Caco-2 (cell line): ENCODE measurements at regions not wholly inside any gene's neighbourhood (a gene's known extent, or its start where the extent isn't known, plus 50 kb on each side); places are given as distances from the start of the nearest gene placed in this dataset.
A peak's percentile ranks its signal among the peaks of the same experiment; 100 is the strongest.

Experiments
- BruUV-seq: library from RNA; stranded (reverse); fragments of 400-500 nt; replicated peaks from 2 replicates; lab custom pipeline; 2021; lab: Mats Ljungman, UMichigan
- CTCF ChIA-PET: fragments of 300-600 bp; sonication (Branson Sonifier 250); formaldehyde crosslinking; loops from one replicate; lab custom pipeline; 2022; ENCODE audit warnings: antibody characterized with exemption; lab: Charles Lee
- POLR2A ChIA-PET: fragments of 300-600 bp; sonication (Branson Sonifier 250); formaldehyde crosslinking; loops from one replicate; lab custom pipeline; 2022; ENCODE audit warnings: antibody characterized with exemption; lab: Charles Lee
- DNase-seq, 2 experiments: peaks; one replicate each; pipeline versions ENCODE4 v3.0.0 to v3.0.0-alpha.2; 2020 to 2022
- H3K27me3 ChIP-seq: replicated peaks from 2 replicates; pipeline ENCODE4 v1.6.0; 2011; ENCODE audit warnings: low read length; ENCODE audit not compliant: control insufficient read depth, insufficient read depth
- H3K36me3 ChIP-seq: 2 replicates; pipeline ENCODE4 v1.5.1; 2011; ENCODE audit warnings: low read length; ENCODE audit not compliant: control insufficient read depth, insufficient read depth
- H3K4me1 ChIP-seq: fragments of 250-450 bp; sonication (Bioruptor Pico); 2 replicates; pipeline ENCODE4 v1.5.1; 2020; ENCODE audit warnings: mild to moderate bottlenecking
- H3K4me3 ChIP-seq: 2 replicates; pipeline ENCODE4 v1.5.1; 2011; ENCODE audit warnings: low read depth, mild to moderate bottlenecking, control low read depth, low read length
- H3K9me3 ChIP-seq: fragments of 250-450 bp; sonication (Bioruptor Pico); 2 replicates; pipeline ENCODE4 v1.5.1; 2020; ENCODE audit warnings: mild to moderate bottlenecking, moderate library complexity
- H3K27ac Mint-ChIP-seq: one replicate; pipeline ENCODE4 v1.8.0; 2022; ENCODE audit warnings: mixed read lengths; ENCODE audit not compliant: unreplicated experiment
- H3K27me3 Mint-ChIP-seq: one replicate; pipeline ENCODE4 v1.8.0; 2022; ENCODE audit warnings: mixed read lengths; ENCODE audit not compliant: insufficient read depth, unreplicated experiment
- H3K36me3 Mint-ChIP-seq: one replicate; pipeline ENCODE4 v1.8.0; 2022; ENCODE audit warnings: mild to moderate bottlenecking, mixed read lengths; ENCODE audit not compliant: insufficient read depth, unreplicated experiment
- H3K4me1 Mint-ChIP-seq: one replicate; pipeline ENCODE4 v1.8.0; 2022; ENCODE audit warnings: low read depth, mixed read lengths; ENCODE audit not compliant: unreplicated experiment
- H3K4me3 Mint-ChIP-seq: one replicate; pipeline ENCODE4 v1.8.0; 2022; ENCODE audit warnings: mild to moderate bottlenecking, moderate library complexity, mixed read lengths; ENCODE audit not compliant: unreplicated experiment
- H3K9me3 Mint-ChIP-seq: one replicate; pipeline ENCODE4 v1.8.0; 2022; ENCODE audit warnings: mixed read lengths; ENCODE audit not compliant: unreplicated experiment
- intact Hi-C: fragments of 100-400 bp; cut with micrococcal nuclease; formaldehyde crosslinking; loops from one replicate; pipeline ENCODE4 v1.10.0; 2022; ENCODE audit not compliant: unreplicated experiment
- TF ChIP-seq, protein P1 (sequence below), 2 experiments: fragments of 200-600 bp in 1 of 2; IDR thresholded peaks; 1 replicate in 1 of 2; 2 replicates in 1 of 2; pipeline versions ENCODE4 v1.5.1 to v1.8.0; 2011 to 2022; ENCODE audit warnings: antibody characterized with exemption in 1 of 2, control low read depth in 1 of 2, inconsistent platforms in 1 of 2, low read depth in 1 of 2, low read length in 1 of 2, mild to moderate bottlenecking in 1 of 2, moderate library complexity in 1 of 2; ENCODE audit not compliant: insufficient read depth in 1 of 2, severe bottlenecking in 1 of 2, unreplicated experiment in 1 of 2

- Histone ChIP-seq H3K4me3 (no peak overlapping the region), H3K36me3 (no peaks in the 10 kb centered on the region), H3K27me3 (no peaks in the 10 kb centered on the region), H3K9me3 (no peaks in the 10 kb centered on the region), H3K4me1 (no peaks in the 10 kb centered on the region)
- BruUV-seq, result no TSS peak
- POLR2A ChIA-PET, result no interaction called here
- CTCF ChIA-PET, result no interaction called here
- H3K4me1 Mint-ChIP-seq, result no peaks in the 10 kb centered on the region
- no peak for DNase-seq
- no peak overlapping the region for H3K4me3 Mint-ChIP-seq
- TF ChIP-seq, protein P1, sequence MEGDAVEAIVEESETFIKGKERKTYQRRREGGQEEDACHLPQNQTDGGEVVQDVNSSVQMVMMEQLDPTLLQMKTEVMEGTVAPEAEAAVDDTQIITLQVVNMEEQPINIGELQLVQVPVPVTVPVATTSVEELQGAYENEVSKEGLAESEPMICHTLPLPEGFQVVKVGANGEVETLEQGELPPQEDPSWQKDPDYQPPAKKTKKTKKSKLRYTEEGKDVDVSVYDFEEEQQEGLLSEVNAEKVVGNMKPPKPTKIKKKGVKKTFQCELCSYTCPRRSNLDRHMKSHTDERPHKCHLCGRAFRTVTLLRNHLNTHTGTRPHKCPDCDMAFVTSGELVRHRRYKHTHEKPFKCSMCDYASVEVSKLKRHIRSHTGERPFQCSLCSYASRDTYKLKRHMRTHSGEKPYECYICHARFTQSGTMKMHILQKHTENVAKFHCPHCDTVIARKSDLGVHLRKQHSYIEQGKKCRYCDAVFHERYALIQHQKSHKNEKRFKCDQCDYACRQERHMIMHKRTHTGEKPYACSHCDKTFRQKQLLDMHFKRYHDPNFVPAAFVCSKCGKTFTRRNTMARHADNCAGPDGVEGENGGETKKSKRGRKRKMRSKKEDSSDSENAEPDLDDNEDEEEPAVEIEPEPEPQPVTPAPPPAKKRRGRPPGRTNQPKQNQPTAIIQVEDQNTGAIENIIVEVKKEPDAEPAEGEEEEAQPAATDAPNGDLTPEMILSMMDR (IDR thresholded peaks at IDR 0.05; ENCODE audit: insufficient read depth in 1 of 2, low read depth in 1 of 2, low read length in 1 of 2, severe bottlenecking in 1 of 2, unreplicated experiment in 1 of 2), result no peak
- H3K9me3 Mint-ChIP-seq, result peaks cover 15% of the 10 kb centered on the region
- intact Hi-C loops, result no loop called here
- no peaks in the 10 kb centered on the region for H3K27me3 Mint-ChIP-seq
- H3K27ac Mint-ChIP-seq, result peak overlapping the region; percentile 67
- no peaks in the 10 kb centered on the region for H3K36me3 Mint-ChIP-seq
Observed at GRCh38 chr6:148068437-148069061, 274.1 kb upstream of the SASH1 start.

GRCh38 chr6:148069256-148069655, 273.4 kb upstream of the SASH1 start:
- DNase-seq, result no peak
- H3K4me1 Mint-ChIP-seq, result no peaks in the 10 kb centered on the region
- no peaks in the 10 kb centered on the region for H3K36me3 ChIP-seq
- no peaks in the 10 kb centered on the region for H3K27me3 ChIP-seq
- no TSS peak for BruUV-seq
- H3K4me3 ChIP-seq, result no peak overlapping the region
- H3K27ac Mint-ChIP-seq, result no peak overlapping the region
- CTCF ChIA-PET, result no interaction called here
- POLR2A ChIA-PET, result no interaction called here
- no peaks in the 10 kb centered on the region for H3K9me3 ChIP-seq
- H3K9me3 Mint-ChIP-seq, result peaks cover 9% of the 10 kb centered on the region
- TF ChIP-seq, protein P1 (IDR thresholded peaks at IDR 0.05; ENCODE audit: insufficient read depth in 1 of 2, low read depth in 1 of 2, low read length in 1 of 2, severe bottlenecking in 1 of 2, unreplicated experiment in 1 of 2), result no peak
- no peaks in the 10 kb centered on the region for H3K27me3 Mint-ChIP-seq
- no peaks in the 10 kb centered on the region for H3K4me1 ChIP-seq
- intact Hi-C loops, result no loop called here
- no peaks in the 10 kb centered on the region for H3K36me3 Mint-ChIP-seq
- no peak overlapping the region for H3K4me3 Mint-ChIP-seq

- no peaks in the 10 kb centered on the region for H3K4me1 ChIP-seq
- no peaks in the 10 kb centered on the region for H3K27me3 ChIP-seq
- H3K27ac Mint-ChIP-seq, result no peak overlapping the region
- H3K4me1 Mint-ChIP-seq, result peaks cover 6% of the 10 kb centered on the region
- TF ChIP-seq, protein P1 (IDR thresholded peaks at IDR 0.05; ENCODE audit: insufficient read depth in 1 of 2, low read depth in 1 of 2, low read length in 1 of 2, severe bottlenecking in 1 of 2, unreplicated experiment in 1 of 2), result no peak
- ChIA-PET CTCF (no interaction called here), POLR2A (no interaction called here)
- H3K9me3 Mint-ChIP-seq, result peaks cover 10% of the 10 kb centered on the region
- H3K9me3 ChIP-seq, result no peaks in the 10 kb centered on the region
- intact Hi-C loops, result no loop called here
- H3K4me3 Mint-ChIP-seq, result no peak overlapping the region
- no peak overlapping the region for H3K4me3 ChIP-seq
- H3K36me3 ChIP-seq, result no peaks in the 10 kb centered on the region
- H3K27me3 Mint-ChIP-seq, result no peaks in the 10 kb centered on the region
- no peak for DNase-seq
- H3K36me3 Mint-ChIP-seq, result no peaks in the 10 kb centered on the region
- no TSS peak for BruUV-seq
Observed at GRCh38 chr6:148074291-148074690, 268.3 kb upstream of the SASH1 start.
